ENCODE measurements at regions not wholly inside any gene's neighbourhood (a gene's known extent, or its start where the extent isn't known, plus 50 kb on each side); places are given as distances from the start of the nearest gene placed in this dataset.

GRCh38 chr12:124685689-124686369 lies 118.4 kb upstream of the NCOR2 start:
- TF ChIP-seq CTCF (IDR thresholded peaks at IDR 0.05; ENCODE audit: borderline replicate concordance, extremely low read depth, low read length, poor library complexity, severe bottlenecking) = no peak
- no peak for TF ChIP-seq EZH2 (IDR thresholded peaks at IDR 0.05; ENCODE audit: borderline replicate concordance, low read depth, low read length, severe bottlenecking)
